GM21786 (cell line): ENCODE measurements at regions not wholly inside any gene's neighbourhood (a gene's known extent, or its start where the extent isn't known, plus 50 kb on each side); places are given as distances from the start of the nearest gene placed in this dataset.
"Not testable (repeated sequence)": the region's sequence is repeated elsewhere in the genome, so short reads cannot be mapped to it uniquely, and the experiment has no call there.

ENCODE experiments used
- ATAC-seq: cut with Tn5 transposase; IDR thresholded peaks from one replicate; pipeline ENCODE4 v1.9.1; 2021; ENCODE audit not compliant: unreplicated experiment

DNA sequence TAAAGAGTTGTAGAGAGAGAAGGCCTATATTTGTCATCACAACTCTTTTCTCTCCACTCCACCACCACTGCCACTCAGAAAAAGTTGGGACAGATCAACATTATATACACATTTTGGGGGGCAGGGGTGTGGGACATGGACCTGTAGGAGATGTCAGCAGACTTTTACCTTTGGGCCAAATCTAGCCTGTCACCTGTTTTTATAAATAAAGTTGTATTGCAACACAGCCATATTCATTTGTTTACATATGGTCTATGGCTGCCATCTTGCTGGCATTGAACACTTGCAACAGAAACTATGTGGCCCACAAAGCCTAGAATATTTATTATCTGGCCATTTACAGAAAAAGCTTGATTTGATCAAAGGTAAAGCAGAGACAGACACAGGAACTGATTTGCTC lies 250.7 kb downstream of the BTG1 start:
- ATAC-seq, result no peak

DNA sequence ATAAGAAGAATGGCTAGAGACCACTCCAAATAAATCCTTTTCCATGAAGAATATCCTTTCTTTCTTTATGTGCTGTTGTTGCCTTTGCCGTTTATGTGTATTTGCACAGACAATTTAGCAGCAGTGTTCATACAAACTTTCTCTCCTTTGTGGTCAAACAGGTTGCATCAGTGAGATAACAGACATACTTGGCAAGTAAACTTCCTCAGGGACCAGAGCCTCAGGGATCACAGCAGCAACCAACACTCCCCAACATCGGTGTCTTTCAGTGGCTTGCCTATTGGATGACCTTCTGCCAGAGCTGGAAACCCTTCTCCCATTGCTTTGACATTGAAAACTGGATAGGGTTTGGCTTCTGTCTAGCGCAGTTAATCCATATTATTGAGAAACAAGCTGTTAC lies 252.2 kb downstream of the BTG1 start:
- no peak for ATAC-seq

DNA sequence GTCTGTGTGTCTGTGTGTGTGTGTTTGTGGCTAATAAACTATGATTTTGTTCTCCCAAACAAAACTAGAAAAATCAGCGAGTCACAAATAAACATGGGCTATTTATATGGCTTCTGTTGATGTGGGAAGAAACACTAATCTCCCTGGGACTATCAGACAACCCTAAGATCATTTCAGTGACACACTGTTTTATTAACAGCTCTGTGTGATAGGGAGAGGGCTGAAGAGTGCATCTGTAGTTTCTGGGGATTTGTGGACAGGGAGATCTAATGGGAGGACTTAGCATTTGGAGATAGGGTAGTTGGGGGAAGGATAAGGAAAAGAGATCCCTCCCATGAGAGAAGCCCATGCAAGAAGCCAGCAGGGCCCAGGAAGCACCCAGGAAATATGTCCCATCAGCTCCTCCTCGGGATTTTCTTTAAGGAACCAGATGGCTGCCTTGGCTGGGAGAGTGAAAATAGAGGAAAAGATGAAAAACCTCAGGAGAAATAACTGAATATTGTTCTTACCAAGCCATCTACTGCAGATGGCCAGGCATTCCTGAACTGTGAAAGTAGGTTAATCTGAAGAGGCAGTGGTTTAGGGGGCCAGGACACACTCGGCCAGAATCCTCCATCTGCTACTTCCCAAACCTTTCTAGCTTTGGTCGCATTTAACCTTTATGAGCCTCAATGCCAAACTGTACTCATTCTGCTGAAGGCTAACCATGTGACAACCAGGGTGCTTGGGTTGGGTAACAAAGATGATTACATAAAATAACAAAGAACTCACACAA lies 253.4 kb downstream of the BTG1 start:
- ATAC-seq, result no peak

DNA sequence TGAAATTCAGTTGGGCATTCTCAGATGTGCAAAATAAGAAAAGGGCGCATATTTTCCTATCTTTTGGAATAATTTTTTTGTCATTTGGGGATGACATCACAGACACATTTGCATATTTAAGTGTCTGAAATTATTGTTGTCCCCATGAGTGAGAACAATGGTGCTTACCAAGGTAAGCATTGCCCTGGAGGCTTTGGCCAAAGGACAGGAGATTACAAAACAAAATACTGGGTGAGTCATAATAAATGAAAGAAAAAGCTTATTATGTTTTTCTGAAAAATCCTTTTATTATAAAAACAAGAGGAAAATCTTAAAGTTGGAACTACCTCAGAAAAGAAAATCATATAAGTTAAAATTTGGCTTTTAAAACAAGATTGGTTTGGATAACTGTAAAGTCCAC lies 254.9 kb downstream of the BTG1 start:
- no peak for ATAC-seq

DNA sequence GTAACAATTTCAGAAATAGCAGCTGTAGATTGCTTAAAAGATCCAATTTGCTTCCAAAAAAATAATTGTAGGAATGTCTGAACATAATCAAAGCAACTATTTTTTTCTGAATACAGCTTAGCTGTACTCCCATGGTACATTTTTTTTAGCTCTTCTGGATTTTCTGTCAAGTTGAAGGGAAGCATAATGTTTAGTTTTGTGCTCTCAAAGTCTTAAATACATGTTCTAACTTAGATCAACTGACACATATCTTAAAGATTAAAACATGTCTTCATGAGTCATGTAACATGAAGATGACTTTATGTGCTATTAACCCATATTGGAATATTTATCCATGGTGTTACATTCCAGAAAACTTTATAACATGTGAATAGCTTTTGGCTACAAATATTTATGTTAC lies 255.7 kb downstream of the BTG1 start:
- ATAC-seq, result no peak

DNA sequence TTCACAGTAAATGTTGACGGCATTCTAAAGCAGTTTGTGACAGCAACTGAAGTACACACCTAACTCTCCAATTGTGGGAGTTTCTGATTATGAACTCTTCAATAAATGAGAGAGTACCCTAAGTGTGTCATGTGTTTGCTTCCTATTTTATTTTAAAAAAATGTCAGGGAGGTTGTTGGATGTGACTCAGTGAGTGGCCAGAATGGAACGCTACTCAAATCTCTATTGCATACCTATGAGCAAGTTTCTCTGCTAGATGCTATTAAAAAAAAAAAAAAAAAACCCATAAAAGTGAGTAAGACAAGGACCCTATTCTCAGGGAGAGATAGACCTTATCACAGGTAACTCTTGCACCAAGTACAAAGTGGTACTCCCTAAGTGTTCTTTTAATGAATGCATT lies 256.6 kb downstream of the BTG1 start:
- no peak for ATAC-seq

DNA sequence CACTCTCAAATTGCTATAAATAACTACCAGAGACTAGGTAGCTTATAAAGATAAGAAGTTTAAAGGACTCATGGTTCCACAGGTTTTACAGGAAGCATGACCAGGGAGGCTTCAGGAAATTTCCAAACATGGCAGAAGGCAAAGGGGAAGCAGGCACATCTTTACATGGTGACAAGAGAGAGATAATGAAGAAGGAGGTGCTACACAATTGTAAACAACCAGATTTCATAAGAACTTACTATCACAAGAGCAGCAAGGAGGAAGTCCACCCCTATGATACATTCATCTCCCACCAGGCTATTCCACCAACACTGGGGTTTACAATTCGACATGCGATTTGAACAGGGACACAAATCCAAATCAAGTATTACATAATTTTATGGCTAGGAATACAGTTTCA lies 257.7 kb downstream of the BTG1 start:
- no peak for ATAC-seq

DNA sequence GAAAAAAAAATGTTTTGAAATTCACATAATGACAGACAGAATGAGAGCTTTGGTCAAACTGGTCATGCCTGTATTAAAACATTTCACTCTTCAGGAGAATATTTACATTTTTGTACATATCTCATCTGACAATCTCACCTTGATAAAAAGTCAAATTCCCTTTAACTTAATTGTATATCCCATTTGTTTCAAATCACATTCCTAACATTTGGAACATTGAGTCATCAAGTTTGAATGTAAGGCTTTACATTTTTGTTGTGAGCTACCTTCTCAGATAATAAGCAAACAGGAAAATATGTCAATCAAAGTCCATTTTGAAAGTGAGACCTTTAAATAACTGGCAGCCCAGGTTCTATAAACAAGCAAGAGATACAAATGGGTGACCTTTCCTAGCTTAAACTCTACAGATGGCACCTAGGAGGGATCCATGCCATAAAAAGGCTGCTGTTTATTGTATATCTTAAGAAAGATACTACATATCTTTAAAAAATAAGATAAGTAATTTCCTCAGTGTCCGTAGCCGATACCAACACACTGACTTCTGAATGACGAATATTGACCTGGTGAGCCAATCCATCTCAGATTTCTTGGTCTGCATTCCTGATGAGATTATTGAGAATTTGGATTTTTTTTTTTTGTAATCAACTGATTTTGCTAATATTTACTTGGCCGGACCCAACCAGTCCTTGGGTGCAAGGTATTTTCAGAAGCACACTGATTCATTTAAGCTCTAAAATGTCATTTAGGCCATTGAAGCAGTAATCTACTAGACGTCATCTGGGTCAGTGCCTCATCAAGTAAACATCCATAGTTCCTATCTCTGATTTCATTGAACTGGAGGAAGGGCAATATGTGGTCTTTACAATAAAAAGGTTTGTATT lies 259.6 kb downstream of the BTG1 start:
- no peak for ATAC-seq

DNA sequence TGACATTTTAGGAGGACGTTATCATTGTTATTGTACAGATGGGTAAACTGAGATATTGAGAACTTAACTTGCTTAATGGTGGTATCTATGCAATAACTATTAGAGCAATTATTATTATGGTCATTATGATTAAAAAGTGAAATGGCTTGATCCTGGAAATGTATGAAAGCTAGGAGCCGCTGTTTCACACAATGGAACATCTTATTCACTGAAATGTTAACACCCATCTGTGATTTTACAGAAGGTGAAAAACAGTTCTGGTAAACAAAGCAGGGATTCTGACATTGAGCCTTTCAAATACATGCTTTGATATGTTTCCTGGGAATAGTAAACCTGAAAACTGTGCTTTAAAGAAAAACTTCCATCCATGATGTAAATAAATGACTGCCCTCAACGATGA lies 261.4 kb downstream of the BTG1 start:
- ATAC-seq, result no peak

DNA sequence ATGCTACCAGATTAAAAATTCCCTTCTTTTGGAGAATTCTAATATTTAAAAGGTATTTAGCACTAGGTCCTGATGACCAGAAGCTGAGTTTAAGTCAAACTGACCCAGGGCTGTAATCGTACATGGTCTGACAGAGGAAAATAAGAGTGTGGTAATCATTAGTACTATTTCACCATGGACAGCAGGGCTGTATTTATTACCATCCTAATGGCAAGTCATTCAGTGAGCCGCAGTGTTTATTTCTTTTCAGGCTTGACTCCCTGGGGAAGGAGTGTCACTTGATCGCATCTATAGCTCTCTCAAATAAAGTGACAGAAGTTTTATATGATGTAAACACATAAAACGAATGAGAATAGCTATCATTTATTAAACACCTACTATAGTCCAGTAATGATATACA lies 261.8 kb downstream of the BTG1 start:
- ATAC-seq, result no peak

DNA sequence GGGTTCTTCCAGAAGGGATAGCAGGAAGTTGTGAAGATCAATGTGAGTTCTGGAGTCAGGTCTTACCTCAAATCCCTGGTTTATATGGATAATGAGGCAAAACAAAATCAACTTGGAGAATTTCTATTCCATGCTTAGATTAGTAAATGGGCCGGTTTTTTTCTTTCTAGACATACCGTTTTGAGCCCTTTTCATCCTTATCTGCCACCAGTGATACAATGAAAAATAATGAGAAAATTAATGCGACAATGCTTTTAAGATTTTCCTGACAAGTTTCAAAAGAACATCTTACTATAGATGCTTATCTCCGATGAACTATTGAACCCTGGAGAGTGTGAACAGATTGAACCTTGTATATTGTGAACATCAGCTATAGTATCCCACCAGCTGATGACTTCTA lies 262.7 kb downstream of the BTG1 start:
- ATAC-seq, result no peak

DNA sequence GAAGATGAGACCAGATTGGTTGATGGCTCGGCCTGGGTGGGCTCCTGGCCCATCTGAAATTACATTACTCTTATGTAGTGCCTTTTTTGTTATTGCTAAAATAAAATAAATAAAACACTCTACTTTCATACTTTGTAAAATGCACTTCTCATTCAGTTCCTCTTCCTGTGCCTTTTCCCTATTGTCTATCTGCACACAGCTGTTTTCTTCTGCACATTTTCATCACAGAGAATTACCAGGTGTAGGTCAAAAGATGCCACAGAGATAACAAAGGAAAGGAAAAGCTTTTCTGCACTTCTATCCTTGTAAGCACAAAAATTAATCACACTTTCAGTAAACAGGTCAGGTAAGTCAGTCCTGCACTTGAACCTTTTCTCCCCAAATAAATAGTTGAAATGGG lies 265.1 kb downstream of the BTG1 start:
- no peak for ATAC-seq

DNA sequence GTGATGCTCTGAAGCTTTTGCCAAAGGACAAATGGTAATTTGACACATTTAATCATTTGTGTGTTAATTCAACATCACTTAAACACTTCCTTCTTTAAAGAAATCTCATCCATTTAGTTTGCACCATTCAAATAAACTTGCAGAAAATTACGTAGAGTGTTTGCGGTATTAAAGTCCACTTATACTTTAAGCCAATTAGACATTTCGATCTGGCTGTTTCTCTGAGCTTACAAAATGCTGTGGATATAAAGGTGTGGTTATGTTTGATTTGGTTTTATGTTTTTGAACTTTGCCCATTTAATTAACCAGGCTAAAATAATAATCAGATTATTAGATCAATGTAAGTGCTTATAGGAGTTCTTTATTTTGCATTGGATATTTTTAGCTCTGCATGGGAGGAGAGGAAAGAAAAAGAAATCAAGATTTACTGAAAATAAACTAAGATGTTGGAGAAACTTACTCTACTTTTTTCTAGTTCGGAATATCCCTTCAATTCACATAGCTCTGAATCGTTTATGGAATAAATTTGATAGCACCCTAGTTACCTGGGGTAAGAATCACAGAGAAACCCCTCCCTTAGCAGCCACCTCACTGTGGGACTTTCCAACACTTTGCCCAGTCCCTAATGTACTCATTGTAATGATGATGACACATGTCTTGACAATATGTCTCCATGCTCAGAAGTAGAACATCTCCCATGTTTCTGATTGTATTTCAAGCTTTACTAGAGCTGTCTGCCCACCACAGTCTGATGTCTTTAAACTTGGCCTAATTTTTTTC lies 268.0 kb downstream of the BTG1 start:
- ATAC-seq, result no peak

DNA sequence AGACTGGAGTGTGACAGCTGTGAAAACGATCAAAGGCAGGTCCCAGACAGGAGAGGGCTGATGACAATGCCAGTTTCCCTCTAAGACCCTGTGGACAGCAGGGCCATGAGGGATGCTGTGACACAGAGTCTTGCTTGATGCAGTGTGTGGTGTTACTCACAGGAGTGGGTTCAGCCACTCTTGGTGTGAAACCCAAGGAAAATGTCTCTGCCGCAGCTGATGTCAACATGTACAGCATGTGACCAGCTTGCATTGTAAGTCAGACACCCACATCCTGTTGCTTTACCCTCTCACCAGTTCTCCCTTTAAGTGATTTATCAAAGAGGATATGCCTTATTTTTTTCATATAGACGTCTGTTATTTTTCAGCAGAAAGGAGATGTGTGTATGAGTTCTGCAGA lies 268.6 kb downstream of the BTG1 start:
- ATAC-seq, result peak; percentile 88

DNA sequence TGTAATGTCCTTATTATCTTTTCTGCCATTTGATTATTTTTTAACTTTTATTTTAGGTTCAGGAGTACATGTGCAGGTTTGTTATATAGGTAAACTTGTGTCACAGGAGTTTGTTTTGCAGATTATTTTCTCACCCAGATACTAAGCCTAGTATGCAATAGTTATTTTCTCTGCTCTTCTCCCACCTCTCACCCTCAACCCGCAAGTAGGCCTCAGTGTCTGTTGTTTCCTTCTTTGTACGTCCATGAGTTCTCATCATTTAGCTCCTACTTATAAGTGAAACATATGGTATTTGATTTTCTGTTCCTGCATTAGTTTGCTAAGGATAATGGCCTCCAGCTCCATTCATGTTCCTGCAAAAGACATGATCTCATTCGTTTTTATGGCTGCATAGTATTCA lies 270.0 kb downstream of the BTG1 start:
- not testable (repeated sequence) for ATAC-seq

DNA sequence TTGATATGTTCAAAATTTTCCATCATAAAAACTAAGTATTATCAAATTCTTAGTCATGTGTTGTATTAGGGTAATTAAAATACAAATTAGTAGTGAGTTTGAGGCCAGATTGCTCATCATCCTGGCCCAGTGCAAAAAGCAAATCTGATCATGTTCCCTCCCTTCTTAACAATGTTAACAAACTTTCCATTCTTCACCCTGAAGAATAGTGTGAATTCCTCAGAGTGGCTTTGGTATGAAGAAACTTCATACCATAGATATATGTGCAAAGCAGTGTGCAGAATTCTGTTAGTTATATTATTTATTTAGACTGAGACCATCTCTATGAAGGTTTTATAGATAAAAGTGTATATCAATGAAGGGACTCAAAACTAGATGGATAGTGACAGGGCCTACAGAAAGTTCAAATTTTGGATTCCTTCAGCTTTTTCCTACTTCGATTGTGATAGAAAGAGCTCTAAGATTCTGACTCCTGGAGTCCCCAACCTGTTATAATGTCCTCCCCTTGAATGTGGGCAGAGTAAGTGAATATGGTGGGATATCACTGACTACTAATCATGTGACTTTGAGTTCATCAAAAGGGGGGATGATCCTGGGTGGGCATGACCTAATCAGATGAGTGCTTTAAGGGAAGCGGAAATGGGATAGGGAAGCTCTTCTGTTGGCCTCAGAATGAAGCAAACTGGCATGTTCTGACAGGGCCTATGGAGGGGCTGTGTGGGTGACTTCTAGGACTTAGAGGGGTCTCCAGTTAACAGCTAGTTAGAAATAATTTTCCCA lies 271.4 kb downstream of the BTG1 start:
- ATAC-seq, result no peak

DNA sequence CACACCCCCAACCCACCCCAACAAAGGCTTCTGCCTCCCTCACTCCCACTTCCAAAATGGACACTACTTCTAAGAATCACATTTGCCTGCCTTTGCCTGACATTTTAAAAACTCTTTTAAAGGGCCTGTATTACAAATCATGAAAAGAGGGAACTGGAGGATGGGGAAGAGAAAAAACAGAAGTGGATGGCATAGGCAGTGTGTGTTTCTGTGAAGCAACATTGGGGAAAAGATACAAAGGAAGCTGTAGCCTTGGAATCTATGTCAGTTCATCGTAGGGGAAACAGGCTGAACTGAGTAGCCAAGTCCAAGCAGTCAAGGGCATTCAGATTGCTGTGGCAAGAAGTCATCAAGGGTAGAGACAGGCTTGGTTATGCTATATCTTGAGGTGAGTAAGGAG lies 273.9 kb downstream of the BTG1 start:
- no peak for ATAC-seq

DNA sequence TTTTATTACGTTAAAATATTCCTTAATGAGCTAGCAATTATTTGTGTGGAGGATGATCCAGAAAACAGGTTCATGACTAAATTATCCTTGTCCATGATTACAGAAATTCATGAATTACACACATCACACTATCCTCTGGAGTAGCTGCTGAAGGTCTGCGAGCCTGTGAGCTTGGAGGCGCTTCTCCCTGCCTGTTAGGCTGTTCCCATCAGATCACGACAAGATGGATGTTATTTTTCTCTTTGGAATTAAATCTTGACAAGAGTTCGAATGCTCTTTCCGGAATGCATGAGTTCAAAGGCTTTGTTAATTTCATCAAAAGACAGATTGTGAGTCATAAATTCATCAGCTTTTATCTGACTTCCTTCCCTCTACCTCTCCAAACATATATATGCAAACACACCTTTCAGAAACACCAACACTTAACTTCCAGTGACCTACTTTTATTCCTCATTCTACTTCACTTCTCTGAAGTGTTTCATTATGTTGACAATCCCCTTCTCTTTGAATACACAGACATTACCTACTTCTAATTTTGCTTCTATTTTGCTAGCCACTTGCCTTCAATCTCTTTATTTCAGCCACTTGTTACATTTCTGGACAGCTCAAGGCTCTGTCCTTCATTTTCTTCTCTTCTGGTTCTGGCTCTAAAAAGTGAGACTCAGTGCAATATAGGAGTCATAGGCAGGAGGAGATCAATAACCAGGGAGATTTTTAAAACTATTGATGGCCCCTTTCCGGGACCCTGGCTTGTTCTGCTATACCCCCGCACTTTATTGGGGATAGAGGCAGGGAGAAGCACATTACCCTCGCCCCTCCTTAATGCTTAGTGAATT lies 274.6 kb downstream of the BTG1 start:
- no peak for ATAC-seq

DNA sequence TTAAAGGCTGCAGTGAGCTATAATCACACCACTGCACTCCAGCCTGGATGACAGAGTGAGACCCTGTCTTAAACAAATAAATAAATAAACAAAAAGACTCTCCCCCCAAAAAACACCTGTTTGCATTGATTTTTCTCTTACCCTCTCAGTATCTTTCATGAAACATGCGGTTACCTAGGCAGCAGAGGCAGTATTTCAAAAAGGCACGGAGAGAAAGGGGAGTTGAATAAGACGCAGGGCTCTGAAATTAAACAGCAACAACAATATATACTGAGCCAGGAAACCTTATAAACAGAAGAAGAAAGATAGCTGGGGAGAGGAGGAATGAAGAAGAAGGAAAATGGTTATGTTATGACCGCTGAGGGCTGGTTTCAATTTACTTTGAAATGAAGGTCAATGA lies 277.6 kb downstream of the BTG1 start:
- no peak for ATAC-seq

DNA sequence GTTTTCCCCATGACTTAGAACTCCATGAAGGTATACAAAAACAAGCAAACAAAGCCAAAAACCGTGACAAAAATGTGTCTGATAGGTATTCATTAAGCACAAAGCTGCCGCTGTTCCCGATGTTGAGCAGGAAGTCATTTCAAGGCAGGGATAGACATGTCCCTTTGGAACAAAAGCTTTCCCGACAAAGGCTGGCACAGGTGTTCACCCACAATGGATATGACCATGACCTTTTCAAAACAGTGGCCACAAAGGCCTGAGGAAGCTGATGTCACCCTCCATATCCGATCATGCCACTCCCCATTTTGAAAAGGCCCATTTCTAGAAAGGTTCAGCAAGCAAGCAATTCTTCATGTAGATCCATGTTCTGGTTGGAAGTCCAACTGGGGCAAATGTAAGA lies 279.1 kb downstream of the BTG1 start:
- no peak for ATAC-seq
